CD4-positive, alpha-beta T cell (primary cell): ENCODE measurements at regions not wholly inside any gene's neighbourhood (a gene's known extent, or its start where the extent isn't known, plus 50 kb on each side); places are given as distances from the start of the nearest gene placed in this dataset.
"Not testable (repeated sequence)": the region's sequence is repeated elsewhere in the genome, so short reads cannot be mapped to it uniquely, and the experiment has no call there.

ENCODE experiments used
- ATAC-seq: fragments of 200-7000 bp; cut with Tn5 transposase; one replicate; pipeline ENCODE4 v1.10.0; 2022; ENCODE audit warnings: mild to moderate bottlenecking; ENCODE audit not compliant: poor library complexity
- CTCF ChIA-PET: fragments of 350-600 bp; sonication (Branson Sonifier 250); formaldehyde crosslinking; loops from one replicate; lab custom pipeline; 2021; ENCODE audit warnings: antibody characterized with exemption, inconsistent platforms; lab: Charles Lee
- POLR2A ChIA-PET: fragments of 350-600 bp; sonication (Branson Sonifier 250); formaldehyde crosslinking; loops from one replicate; lab custom pipeline; 2021; ENCODE audit warnings: antibody characterized with exemption, inconsistent platforms; lab: Charles Lee
- DNase-seq, 14 experiments: peaks; one replicate each; pipeline ENCODE4 v3.0.0-alpha.2; 2013 to 2020; ENCODE audit warnings: mixed read lengths in 2 of 14
- H3K27ac ChIP-seq, 2 donors: one replicate each; pipeline versions ENCODE4 v1.5.1 to v1.7.0; 2013; ENCODE audit warnings: low read length in 2 of 2, low read depth in 1 of 2, mild to moderate bottlenecking in 1 of 2
- H3K27me3 ChIP-seq, 2 experiments: 1 replicate in 1 of 2; 2 replicates in 1 of 2; pipeline versions ENCODE4 v1.6.1 to v1.7.0; 2013; ENCODE audit warnings: low read length in 2 of 2, control low read depth in 1 of 2, mild to moderate bottlenecking in 1 of 2, moderate library complexity in 1 of 2; ENCODE audit not compliant: insufficient read depth in 2 of 2, control insufficient read depth in 1 of 2
- H3K36me3 ChIP-seq: one replicate; pipeline ENCODE4 v1.6.1; 2013; ENCODE audit warnings: low read length, control low read depth; ENCODE audit not compliant: insufficient read depth
- H3K4me1 ChIP-seq: one replicate; pipeline ENCODE4 v1.6.1; 2013; ENCODE audit warnings: low read length, control low read depth; ENCODE audit not compliant: insufficient read depth
- H3K4me3 ChIP-seq: one replicate; pipeline ENCODE4 v1.5.1; 2013; ENCODE audit warnings: mild to moderate bottlenecking, low read length, moderate library complexity
- H3K9me3 ChIP-seq, 2 experiments: 1 replicate in 1 of 2; 2 replicates in 1 of 2; pipeline versions ENCODE4 v1.6.1 to v1.7.0; 2013; ENCODE audit warnings: low read length in 2 of 2, mild to moderate bottlenecking in 2 of 2, control low read depth in 1 of 2, moderate library complexity in 1 of 2; ENCODE audit not compliant: control insufficient read depth in 1 of 2, insufficient read depth in 1 of 2
- H3K27ac Mint-ChIP-seq: one replicate; pipeline ENCODE4 v1.8.0; 2020; ENCODE audit warnings: mixed read lengths
- H3K27me3 Mint-ChIP-seq: one replicate; pipeline ENCODE4 v1.8.0; 2021; ENCODE audit warnings: mixed read lengths
- H3K36me3 Mint-ChIP-seq: one replicate; pipeline ENCODE4 v1.8.0; 2021; ENCODE audit warnings: low read depth, mixed read lengths
- H3K4me1 Mint-ChIP-seq: one replicate; pipeline ENCODE4 v1.8.0; 2021; ENCODE audit warnings: low read depth, mixed read lengths
- H3K4me3 Mint-ChIP-seq: one replicate; pipeline ENCODE4 v1.8.0; 2020; ENCODE audit warnings: mild to moderate bottlenecking, mixed read lengths
- H3K9me3 Mint-ChIP-seq: one replicate; pipeline ENCODE4 v1.8.0; 2020; ENCODE audit warnings: mixed read lengths
- intact Hi-C, 2 experiments: fragments of 100-400 bp; cut with DNase I in 1 of 2; cut with micrococcal nuclease in 1 of 2; formaldehyde crosslinking; loops; one replicate each; pipeline versions ENCODE4 v1.15.1 to v1.9.0; 2023 to 2025; cut with DNase I, micrococcal nuclease
- TF ChIP-seq, protein P1 (sequence below): fragments of 200-600 bp; IDR thresholded peaks from one replicate; pipeline ENCODE4 v1.8.0; 2022; ENCODE audit warnings: antibody characterized with exemption, mild to moderate bottlenecking

GRCh38 chr21:28588997-28589396 is 403.7 kb downstream of the LTN1 start:
- CTCF ChIA-PET: no interaction called here
- POLR2A ChIA-PET: no interaction called here
- no peaks in the 10 kb centered on the region for H3K27me3 Mint-ChIP-seq
- H3K36me3 Mint-ChIP-seq: peaks cover 8% of the 10 kb centered on the region
- Histone ChIP-seq H3K9me3 (no peaks in the 10 kb centered on the region), H3K27me3 (no peaks in the 10 kb centered on the region), H3K36me3 (no peaks in the 10 kb centered on the region), H3K4me1 (no peaks in the 10 kb centered on the region), H3K4me3 (no peak overlapping the region), H3K27ac (no peak overlapping the region)
- intact Hi-C loops: no loop called here
- TF ChIP-seq, protein P1, sequence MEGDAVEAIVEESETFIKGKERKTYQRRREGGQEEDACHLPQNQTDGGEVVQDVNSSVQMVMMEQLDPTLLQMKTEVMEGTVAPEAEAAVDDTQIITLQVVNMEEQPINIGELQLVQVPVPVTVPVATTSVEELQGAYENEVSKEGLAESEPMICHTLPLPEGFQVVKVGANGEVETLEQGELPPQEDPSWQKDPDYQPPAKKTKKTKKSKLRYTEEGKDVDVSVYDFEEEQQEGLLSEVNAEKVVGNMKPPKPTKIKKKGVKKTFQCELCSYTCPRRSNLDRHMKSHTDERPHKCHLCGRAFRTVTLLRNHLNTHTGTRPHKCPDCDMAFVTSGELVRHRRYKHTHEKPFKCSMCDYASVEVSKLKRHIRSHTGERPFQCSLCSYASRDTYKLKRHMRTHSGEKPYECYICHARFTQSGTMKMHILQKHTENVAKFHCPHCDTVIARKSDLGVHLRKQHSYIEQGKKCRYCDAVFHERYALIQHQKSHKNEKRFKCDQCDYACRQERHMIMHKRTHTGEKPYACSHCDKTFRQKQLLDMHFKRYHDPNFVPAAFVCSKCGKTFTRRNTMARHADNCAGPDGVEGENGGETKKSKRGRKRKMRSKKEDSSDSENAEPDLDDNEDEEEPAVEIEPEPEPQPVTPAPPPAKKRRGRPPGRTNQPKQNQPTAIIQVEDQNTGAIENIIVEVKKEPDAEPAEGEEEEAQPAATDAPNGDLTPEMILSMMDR: no peak
- DNase-seq: no peak
- H3K4me1 Mint-ChIP-seq: no peaks in the 10 kb centered on the region
- H3K9me3 Mint-ChIP-seq: peaks cover 4% of the 10 kb centered on the region
- no peak overlapping the region for H3K4me3 Mint-ChIP-seq
- no peak overlapping the region for H3K27ac Mint-ChIP-seq
- ATAC-seq: no peak

GRCh38 chr21:28587748-28588147 is 404.9 kb downstream of the LTN1 start:
- ATAC-seq: no peak
- intact Hi-C loops: no loop called here
- Mint-ChIP-seq H3K36me3 (peaks cover 8% of the 10 kb centered on the region), H3K27ac (no peak overlapping the region), H3K27me3 (no peaks in the 10 kb centered on the region), H3K9me3 (peaks cover 4% of the 10 kb centered on the region), H3K4me3 (no peak overlapping the region), H3K4me1 (no peaks in the 10 kb centered on the region)
- Histone ChIP-seq H3K9me3 (no peaks in the 10 kb centered on the region), H3K27ac (no peak overlapping the region), H3K36me3 (no peaks in the 10 kb centered on the region), H3K27me3 (no peaks in the 10 kb centered on the region), H3K4me1 (no peaks in the 10 kb centered on the region), H3K4me3 (no peak overlapping the region)
- ChIA-PET CTCF (no interaction called here), POLR2A (no interaction called here)
- TF ChIP-seq, protein P1: no peak
- no peak for DNase-seq

- Mint-ChIP-seq H3K4me3 (no peak overlapping the region), H3K27ac (no peak overlapping the region), H3K4me1 (no peaks in the 10 kb centered on the region), H3K36me3 (peaks cover 21% of the 10 kb centered on the region), H3K27me3 (no peaks in the 10 kb centered on the region), H3K9me3 (peaks cover 9% of the 10 kb centered on the region)
- TF ChIP-seq, protein P1: no peak
- Histone ChIP-seq H3K36me3 (no peaks in the 10 kb centered on the region), H3K27me3 (no peaks in the 10 kb centered on the region), H3K9me3 (no peaks in the 10 kb centered on the region), H3K4me1 (no peaks in the 10 kb centered on the region), H3K27ac (no peak overlapping the region), H3K4me3 (no peak overlapping the region)
- DNase-seq (no peak), ATAC-seq (no peak)
- intact Hi-C loops: no loop called here
- ChIA-PET CTCF (no interaction called here), POLR2A (no interaction called here)
Observed at GRCh38 chr21:28581976-28582375, 410.7 kb downstream of the LTN1 start.

GRCh38 chr21:28581311-28581731 is 411.4 kb downstream of the LTN1 start:
- H3K4me1 ChIP-seq, intact Hi-C loops, H3K27ac ChIP-seq, H3K4me3 ChIP-seq, ATAC-seq, CTCF ChIA-PET, POLR2A ChIA-PET, H3K9me3 Mint-ChIP-seq, H3K27me3 Mint-ChIP-seq, H3K27ac Mint-ChIP-seq, H3K9me3 ChIP-seq, H3K4me1 Mint-ChIP-seq, H3K36me3 ChIP-seq, H3K27me3 ChIP-seq, H3K4me3 Mint-ChIP-seq, DNase-seq: not testable (repeated sequence)
- peaks cover 27% of the 10 kb centered on the region for H3K36me3 Mint-ChIP-seq
